ENCODE measurements at regions not wholly inside any gene's neighbourhood (a gene's known extent, or its start where the extent isn't known, plus 50 kb on each side); places are given as distances from the start of the nearest gene placed in this dataset.

- TF ChIP-seq CTCF (optimal IDR thresholded peaks at IDR 0.05 in 1 of 3, IDR thresholded peaks at IDR 0.05 in 1 of 3, conservative IDR thresholded peaks at IDR 0.05 in 1 of 3; ENCODE audit: extremely low read depth in 1 of 3, insufficient read depth in 2 of 3, low read length in 3 of 3): no peak
- no peak for TF ChIP-seq EZH2 (IDR thresholded peaks at IDR 0.05; ENCODE audit: low read length)
These were observed 555.1 kb upstream of the SGCG start for GRCh38 chr13:22625691-22626090.

All from keratinocyte (primary cell).